ENCODE measurements at regions not wholly inside any gene's neighbourhood (a gene's known extent, or its start where the extent isn't known, plus 50 kb on each side); places are given as distances from the start of the nearest gene placed in this dataset.

GRCh38 chr17:79281803-79282202 is 207.2 kb downstream of the ENGASE start:
- ATAC-seq (ENCODE audit: insufficient number of reproducible peaks, low FRiP score, low read depth) (no peak), DNase-seq (ENCODE audit: low spot score) (no peak)
- TF ChIP-seq, protein P1, sequence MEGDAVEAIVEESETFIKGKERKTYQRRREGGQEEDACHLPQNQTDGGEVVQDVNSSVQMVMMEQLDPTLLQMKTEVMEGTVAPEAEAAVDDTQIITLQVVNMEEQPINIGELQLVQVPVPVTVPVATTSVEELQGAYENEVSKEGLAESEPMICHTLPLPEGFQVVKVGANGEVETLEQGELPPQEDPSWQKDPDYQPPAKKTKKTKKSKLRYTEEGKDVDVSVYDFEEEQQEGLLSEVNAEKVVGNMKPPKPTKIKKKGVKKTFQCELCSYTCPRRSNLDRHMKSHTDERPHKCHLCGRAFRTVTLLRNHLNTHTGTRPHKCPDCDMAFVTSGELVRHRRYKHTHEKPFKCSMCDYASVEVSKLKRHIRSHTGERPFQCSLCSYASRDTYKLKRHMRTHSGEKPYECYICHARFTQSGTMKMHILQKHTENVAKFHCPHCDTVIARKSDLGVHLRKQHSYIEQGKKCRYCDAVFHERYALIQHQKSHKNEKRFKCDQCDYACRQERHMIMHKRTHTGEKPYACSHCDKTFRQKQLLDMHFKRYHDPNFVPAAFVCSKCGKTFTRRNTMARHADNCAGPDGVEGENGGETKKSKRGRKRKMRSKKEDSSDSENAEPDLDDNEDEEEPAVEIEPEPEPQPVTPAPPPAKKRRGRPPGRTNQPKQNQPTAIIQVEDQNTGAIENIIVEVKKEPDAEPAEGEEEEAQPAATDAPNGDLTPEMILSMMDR (IDR thresholded peaks at IDR 0.05), result no peak
- H3K36me3 ChIP-seq, result no peaks in the 10 kb centered on the region
- no peaks in the 10 kb centered on the region for H3K9me3 ChIP-seq
- H3K27ac ChIP-seq, result no peak overlapping the region
- H3K4me1 ChIP-seq (ENCODE audit: control insufficient read depth in 1 of 2, low read depth in 2 of 2), result no peaks in the 10 kb centered on the region
- H3K27me3 ChIP-seq (replicated peaks; ENCODE audit: insufficient read depth), result no peaks in the 10 kb centered on the region
- H3K4me3 ChIP-seq, result no peak overlapping the region

DNA sequence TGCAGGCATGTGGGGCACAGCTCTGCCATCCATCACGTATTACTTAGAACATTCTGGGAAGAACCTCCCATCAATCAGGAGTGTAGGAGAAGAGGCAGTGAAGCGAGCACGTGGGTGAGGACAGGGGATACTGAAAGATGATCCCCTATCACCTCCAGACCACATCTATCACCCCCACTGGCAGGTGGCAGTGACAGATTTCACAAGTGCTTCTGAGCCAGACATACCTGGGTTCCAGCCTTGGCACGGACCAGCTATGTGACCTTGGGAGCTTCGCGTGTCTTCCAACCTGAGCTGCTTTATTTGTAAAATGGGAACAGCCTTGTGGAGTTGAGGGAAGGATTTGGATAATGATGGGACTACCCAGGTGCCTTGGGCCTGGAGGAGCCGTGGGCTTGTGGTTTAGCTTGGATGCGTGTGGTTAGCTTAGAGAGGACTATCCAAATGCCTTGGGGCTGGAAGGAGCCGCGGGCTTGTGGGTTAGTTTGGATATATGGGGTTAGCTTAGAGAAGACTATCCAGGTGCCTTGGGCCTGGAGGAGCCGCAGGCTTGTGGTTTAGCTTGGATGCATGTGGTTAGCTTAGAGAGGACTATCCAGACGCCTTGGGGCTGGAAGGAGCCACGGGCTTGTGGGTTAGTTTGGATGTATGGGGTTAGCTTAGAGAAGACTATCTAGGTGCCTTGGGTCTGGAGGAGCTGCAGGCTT is 206.4 kb downstream of the ENGASE start:
- Histone ChIP-seq H3K9me3 (no peaks in the 10 kb centered on the region), H3K27me3 (replicated peaks; ENCODE audit: insufficient read depth) (no peaks in the 10 kb centered on the region), H3K27ac (no peak overlapping the region), H3K4me1 (ENCODE audit: control insufficient read depth in 1 of 2, low read depth in 2 of 2) (no peaks in the 10 kb centered on the region), H3K36me3 (no peaks in the 10 kb centered on the region), H3K4me3 (no peak overlapping the region)
- ATAC-seq (ENCODE audit: insufficient number of reproducible peaks, low FRiP score, low read depth) (no peak), DNase-seq (ENCODE audit: low spot score) (no peak)
- TF ChIP-seq, protein P1 (IDR thresholded peaks at IDR 0.05), result no peak

DNA sequence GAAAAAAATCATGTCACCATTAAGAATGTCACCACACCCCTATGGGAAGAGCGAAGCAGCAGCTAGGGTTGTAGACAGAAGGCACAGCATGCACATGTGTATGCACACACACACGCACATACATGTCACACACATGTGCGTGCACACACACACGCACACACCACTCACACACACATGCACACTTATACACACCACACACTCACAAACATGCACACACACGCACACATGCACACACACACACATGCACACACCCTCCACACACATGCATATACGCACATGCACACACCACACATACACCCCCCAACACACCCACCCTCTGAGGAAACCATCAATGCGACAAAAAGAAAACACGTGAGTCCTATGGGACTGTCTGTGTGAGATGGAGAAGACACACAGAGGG is 205.4 kb downstream of the ENGASE start:
- no peak for DNase-seq (ENCODE audit: low spot score)
- TF ChIP-seq, protein P1 (IDR thresholded peaks at IDR 0.05), result no peak
- no peaks in the 10 kb centered on the region for H3K27me3 ChIP-seq (replicated peaks; ENCODE audit: insufficient read depth)

DNA sequence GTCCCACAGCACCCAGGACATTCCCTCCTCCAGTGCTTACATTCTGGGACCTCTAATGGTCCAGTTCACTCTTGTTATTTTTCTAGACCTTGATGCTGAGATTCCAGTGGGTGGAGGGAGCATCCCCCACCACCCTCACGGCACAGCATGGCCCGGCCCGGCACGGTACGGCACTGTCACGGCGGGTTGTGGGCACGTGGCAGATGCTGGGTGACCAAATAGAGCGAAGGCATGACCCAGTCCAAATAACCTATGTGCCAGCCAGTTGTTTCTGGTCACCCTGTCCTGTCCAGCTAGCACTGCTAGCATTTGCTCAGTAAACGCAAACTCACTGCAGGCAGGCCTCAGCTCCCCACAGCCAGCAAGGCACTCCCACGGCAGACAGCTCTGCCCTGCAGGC is 204.7 kb downstream of the ENGASE start:
- Histone ChIP-seq H3K9me3 (no peaks in the 10 kb centered on the region), H3K36me3 (no peaks in the 10 kb centered on the region), H3K4me3 (no peak overlapping the region), H3K27ac (no peak overlapping the region), H3K27me3 (replicated peaks; ENCODE audit: insufficient read depth) (no peaks in the 10 kb centered on the region), H3K4me1 (ENCODE audit: control insufficient read depth in 1 of 2, low read depth in 2 of 2) (no peaks in the 10 kb centered on the region)
- ATAC-seq (ENCODE audit: insufficient number of reproducible peaks, low FRiP score, low read depth) (no peak), DNase-seq (ENCODE audit: low spot score) (no peak)
- TF ChIP-seq, protein P1 (IDR thresholded peaks at IDR 0.05), result no peak

More for the DNA sequence above, 205.4 kb downstream of the ENGASE start:
- no peak overlapping the region for H3K27ac ChIP-seq
- no peak for ATAC-seq (ENCODE audit: insufficient number of reproducible peaks, low FRiP score, low read depth)
- no peaks in the 10 kb centered on the region for H3K9me3 ChIP-seq
- no peaks in the 10 kb centered on the region for H3K4me1 ChIP-seq (ENCODE audit: control insufficient read depth in 1 of 2, low read depth in 2 of 2)
- no peak overlapping the region for H3K4me3 ChIP-seq
- H3K36me3 ChIP-seq, result no peaks in the 10 kb centered on the region

GRCh38 chr17:79276821-79277220 is 202.2 kb downstream of the ENGASE start:
- H3K27me3 ChIP-seq (replicated peaks; ENCODE audit: insufficient read depth), result no peaks in the 10 kb centered on the region
- H3K4me3 ChIP-seq, result no peak overlapping the region
- H3K4me1 ChIP-seq (ENCODE audit: control insufficient read depth in 1 of 2, low read depth in 2 of 2), result no peaks in the 10 kb centered on the region
- no peaks in the 10 kb centered on the region for H3K9me3 ChIP-seq
- no peak for DNase-seq (ENCODE audit: low spot score)
- ATAC-seq (ENCODE audit: insufficient number of reproducible peaks, low FRiP score, low read depth), result no peak
- no peak overlapping the region for H3K27ac ChIP-seq
- H3K36me3 ChIP-seq, result no peaks in the 10 kb centered on the region
- TF ChIP-seq, protein P1 (IDR thresholded peaks at IDR 0.05), result no peak

Measured in thoracic aorta (tissue), 2 donors.